SU-DHL-6 (cell line): ENCODE measurements at regions not wholly inside any gene's neighbourhood (a gene's known extent, or its start where the extent isn't known, plus 50 kb on each side); places are given as distances from the start of the nearest gene placed in this dataset.

Source experiments
- EZH2phosphoT487 ChIP-seq: fragments of 200-600 bp; sonication (generic), shearing (Covaris generic); conservative IDR thresholded peaks from 2 replicates; pipeline ENCODE4 v1.6.1; 2018; ENCODE audit warnings: mild to moderate bottlenecking, antibody characterized with exemption, low read length, moderate library complexity, mixed read lengths
- TF ChIP-seq, protein P1 (sequence below): fragments of 200-600 bp; sonication (generic); IDR thresholded peaks from one replicate; pipeline ENCODE4 v1.5.1; 2017; ENCODE audit warnings: antibody characterized with exemption, mild to moderate bottlenecking, low read length, moderate library complexity; ENCODE audit not compliant: insufficient read depth, poor library complexity, severe bottlenecking

DNA sequence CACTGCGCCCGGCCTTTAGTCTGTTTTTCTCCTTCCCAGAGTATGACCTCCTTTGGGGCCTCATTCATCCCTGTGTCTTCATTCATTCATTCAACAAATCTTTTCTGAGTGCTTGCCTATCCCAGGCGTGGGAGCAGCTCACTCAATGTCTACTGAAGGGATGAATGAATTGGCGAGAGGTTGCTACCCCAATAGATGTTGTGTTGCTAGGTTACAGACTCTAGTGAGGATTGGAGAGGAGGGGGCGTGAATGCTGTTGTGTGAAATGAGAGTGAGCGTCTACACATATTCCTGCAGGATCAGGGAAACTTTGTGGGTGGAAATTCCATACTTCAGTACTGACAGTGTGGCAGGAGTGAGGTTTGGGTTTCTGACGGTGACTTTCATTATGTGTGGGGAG lies 55.5 kb upstream of the EP300 start:
- TF ChIP-seq, protein P1, sequence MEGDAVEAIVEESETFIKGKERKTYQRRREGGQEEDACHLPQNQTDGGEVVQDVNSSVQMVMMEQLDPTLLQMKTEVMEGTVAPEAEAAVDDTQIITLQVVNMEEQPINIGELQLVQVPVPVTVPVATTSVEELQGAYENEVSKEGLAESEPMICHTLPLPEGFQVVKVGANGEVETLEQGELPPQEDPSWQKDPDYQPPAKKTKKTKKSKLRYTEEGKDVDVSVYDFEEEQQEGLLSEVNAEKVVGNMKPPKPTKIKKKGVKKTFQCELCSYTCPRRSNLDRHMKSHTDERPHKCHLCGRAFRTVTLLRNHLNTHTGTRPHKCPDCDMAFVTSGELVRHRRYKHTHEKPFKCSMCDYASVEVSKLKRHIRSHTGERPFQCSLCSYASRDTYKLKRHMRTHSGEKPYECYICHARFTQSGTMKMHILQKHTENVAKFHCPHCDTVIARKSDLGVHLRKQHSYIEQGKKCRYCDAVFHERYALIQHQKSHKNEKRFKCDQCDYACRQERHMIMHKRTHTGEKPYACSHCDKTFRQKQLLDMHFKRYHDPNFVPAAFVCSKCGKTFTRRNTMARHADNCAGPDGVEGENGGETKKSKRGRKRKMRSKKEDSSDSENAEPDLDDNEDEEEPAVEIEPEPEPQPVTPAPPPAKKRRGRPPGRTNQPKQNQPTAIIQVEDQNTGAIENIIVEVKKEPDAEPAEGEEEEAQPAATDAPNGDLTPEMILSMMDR, result no peak
- TF ChIP-seq EZH2phosphoT487, result no peak
